ENCODE measurements at regions not wholly inside any gene's neighbourhood (a gene's known extent, or its start where the extent isn't known, plus 50 kb on each side); places are given as distances from the start of the nearest gene placed in this dataset.

DNA sequence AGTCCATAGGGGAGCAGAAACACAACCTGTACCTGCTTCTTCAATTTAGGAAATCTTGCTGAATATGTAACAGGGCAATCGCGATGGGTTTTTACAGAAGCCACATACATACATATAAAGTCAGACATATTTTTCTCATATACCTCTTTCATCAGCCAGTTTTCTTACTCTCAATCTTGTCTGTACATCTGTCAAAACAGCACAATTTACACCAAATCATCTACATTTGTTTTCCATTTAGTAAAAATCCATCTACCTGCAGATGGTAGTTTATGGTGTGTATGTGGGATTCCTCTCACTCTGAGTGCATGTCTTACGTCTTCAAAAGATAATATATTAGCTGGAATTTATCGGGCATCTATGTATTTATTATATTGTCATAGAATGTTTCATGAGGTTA is 208.7 kb downstream of the ZPLD1 start:
- Histone ChIP-seq H3K9ac (ENCODE audit: low read depth in 1 of 3, low read length in 3 of 3) (no peak overlapping the region), H3K4me3 (ENCODE audit: low read length in 3 of 3) (no peak overlapping the region), H3K9me3 (ENCODE audit: control insufficient read depth in 3 of 3, low read length in 3 of 3) (no peaks in the 10 kb centered on the region), H3K27me3 (ENCODE audit: control insufficient read depth in 3 of 3, insufficient read depth in 3 of 3, low read length in 3 of 3) (no peaks in the 10 kb centered on the region), H3K36me3 (ENCODE audit: control insufficient read depth in 3 of 3, insufficient read depth in 3 of 3, low read length in 3 of 3) (no peaks in the 10 kb centered on the region), H3K27ac (ENCODE audit: low read depth, low read length) (no peak overlapping the region), H3K4me1 (ENCODE audit: control insufficient read depth in 3 of 3, insufficient read depth in 3 of 3, low read length in 3 of 3) (no peaks in the 10 kb centered on the region)

DNA sequence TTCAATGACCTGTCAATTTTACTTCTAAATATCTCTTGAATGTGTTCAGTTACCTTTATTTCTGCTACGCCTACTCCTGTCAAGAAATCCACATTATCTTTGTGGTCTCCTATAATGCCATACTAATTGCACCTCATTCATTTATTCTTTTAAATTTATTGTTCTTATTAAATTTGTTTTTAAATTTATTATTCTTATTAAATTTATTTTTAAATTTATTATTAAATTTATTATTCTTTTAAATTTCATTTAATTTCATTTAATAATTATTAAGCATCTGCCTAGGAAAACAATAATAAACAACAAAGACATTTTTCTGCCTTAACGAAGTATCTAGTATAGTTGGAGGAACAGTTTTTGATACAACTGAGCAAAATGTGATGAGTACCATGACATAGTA is 211.7 kb downstream of the ZPLD1 start:
- H3K27me3 ChIP-seq (ENCODE audit: control insufficient read depth in 3 of 3, insufficient read depth in 3 of 3, low read length in 3 of 3), result no peaks in the 10 kb centered on the region
- no peaks in the 10 kb centered on the region for H3K36me3 ChIP-seq (ENCODE audit: control insufficient read depth in 3 of 3, insufficient read depth in 3 of 3, low read length in 3 of 3)
- H3K4me3 ChIP-seq (ENCODE audit: low read length in 3 of 3), result no peak overlapping the region
- no peak overlapping the region for H3K9ac ChIP-seq (ENCODE audit: low read depth in 1 of 3, low read length in 3 of 3)
- H3K4me1 ChIP-seq (ENCODE audit: control insufficient read depth in 3 of 3, insufficient read depth in 3 of 3, low read length in 3 of 3), result no peaks in the 10 kb centered on the region
- no peak overlapping the region for H3K27ac ChIP-seq (ENCODE audit: low read depth, low read length)
- no peaks in the 10 kb centered on the region for H3K9me3 ChIP-seq (ENCODE audit: control insufficient read depth in 3 of 3, low read length in 3 of 3)

GRCh38 chr3:102660653-102661052 is 225.8 kb downstream of the ZPLD1 start:
- no peaks in the 10 kb centered on the region for H3K27me3 ChIP-seq (ENCODE audit: control insufficient read depth in 3 of 3, insufficient read depth in 3 of 3, low read length in 3 of 3)
- H3K4me1 ChIP-seq (ENCODE audit: control insufficient read depth in 3 of 3, insufficient read depth in 3 of 3, low read length in 3 of 3), result no peaks in the 10 kb centered on the region
- no peaks in the 10 kb centered on the region for H3K36me3 ChIP-seq (ENCODE audit: control insufficient read depth in 3 of 3, insufficient read depth in 3 of 3, low read length in 3 of 3)
- H3K4me3 ChIP-seq (ENCODE audit: low read length in 3 of 3), result no peak overlapping the region
- no peak overlapping the region for H3K27ac ChIP-seq (ENCODE audit: low read depth, low read length)
- no peaks in the 10 kb centered on the region for H3K9me3 ChIP-seq (ENCODE audit: control insufficient read depth in 3 of 3, low read length in 3 of 3)
- no peak overlapping the region for H3K9ac ChIP-seq (ENCODE audit: low read depth in 1 of 3, low read length in 3 of 3)

DNA sequence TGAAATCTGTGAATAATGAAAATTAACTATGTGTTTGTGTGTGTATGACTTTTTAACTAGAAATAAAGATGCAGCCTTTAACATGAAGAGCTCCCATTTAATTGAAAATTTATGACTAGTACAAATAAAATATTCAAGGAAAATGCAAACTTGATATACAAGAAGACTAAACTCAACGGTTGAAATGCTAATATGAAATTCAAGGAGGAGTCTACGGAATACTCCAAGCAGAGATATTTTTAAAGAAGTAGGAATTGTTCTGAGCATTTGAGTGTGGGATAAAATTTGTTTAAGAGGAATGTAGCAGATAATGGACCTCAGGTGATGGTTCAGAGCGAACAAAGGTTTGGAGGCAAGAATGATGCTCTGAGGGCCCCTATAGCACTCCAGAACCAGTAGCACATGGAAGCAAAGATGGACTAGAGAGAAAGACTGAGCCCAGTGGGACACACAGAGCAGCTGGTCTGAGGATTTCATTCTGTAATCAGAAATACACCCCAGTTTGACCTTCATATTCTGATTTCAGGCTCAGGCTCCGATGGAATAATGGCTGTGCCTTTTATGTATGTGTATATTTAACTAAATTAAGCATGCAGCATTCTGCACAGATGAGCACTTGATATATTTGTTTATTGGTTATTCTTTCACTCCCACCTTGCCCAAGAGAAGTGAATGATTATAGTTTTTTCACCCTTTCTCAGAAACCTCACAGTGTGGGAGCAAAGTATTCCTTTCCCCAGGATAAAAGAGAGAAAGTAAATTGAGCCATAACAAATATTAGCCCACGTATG is 227.1 kb downstream of the ZPLD1 start:
- Histone ChIP-seq H3K36me3 (ENCODE audit: control insufficient read depth in 3 of 3, insufficient read depth in 3 of 3, low read length in 3 of 3) (no peaks in the 10 kb centered on the region), H3K9me3 (ENCODE audit: control insufficient read depth in 3 of 3, low read length in 3 of 3) (no peaks in the 10 kb centered on the region), H3K27ac (ENCODE audit: low read depth, low read length) (no peak overlapping the region), H3K4me1 (ENCODE audit: control insufficient read depth in 3 of 3, insufficient read depth in 3 of 3, low read length in 3 of 3) (no peaks in the 10 kb centered on the region), H3K9ac (ENCODE audit: low read depth in 1 of 3, low read length in 3 of 3) (no peak overlapping the region), H3K4me3 (ENCODE audit: low read length in 3 of 3) (no peak overlapping the region), H3K27me3 (ENCODE audit: control insufficient read depth in 3 of 3, insufficient read depth in 3 of 3, low read length in 3 of 3) (no peaks in the 10 kb centered on the region)

DNA sequence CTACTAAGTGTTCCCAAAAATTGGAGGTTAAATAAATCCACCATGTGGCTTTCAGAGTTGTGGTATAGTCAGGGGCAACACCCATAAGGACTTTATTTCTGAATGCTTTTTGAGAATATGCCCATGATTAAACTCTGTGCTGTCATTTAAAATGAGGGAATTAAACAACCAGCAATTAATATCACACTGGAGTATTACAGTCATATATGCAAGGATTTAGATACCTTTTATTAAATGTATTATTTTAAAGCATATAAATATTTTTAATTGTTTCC is 227.6 kb downstream of the ZPLD1 start:
- no peaks in the 10 kb centered on the region for H3K9me3 ChIP-seq (ENCODE audit: control insufficient read depth in 3 of 3, low read length in 3 of 3)
- H3K4me3 ChIP-seq (ENCODE audit: low read length in 3 of 3), result no peak overlapping the region
- no peak overlapping the region for H3K27ac ChIP-seq (ENCODE audit: low read depth, low read length)
- H3K27me3 ChIP-seq (ENCODE audit: control insufficient read depth in 3 of 3, insufficient read depth in 3 of 3, low read length in 3 of 3), result no peaks in the 10 kb centered on the region
- H3K9ac ChIP-seq (ENCODE audit: low read depth in 1 of 3, low read length in 3 of 3), result no peak overlapping the region
- no peaks in the 10 kb centered on the region for H3K4me1 ChIP-seq (ENCODE audit: control insufficient read depth in 3 of 3, insufficient read depth in 3 of 3, low read length in 3 of 3)
- no peaks in the 10 kb centered on the region for H3K36me3 ChIP-seq (ENCODE audit: control insufficient read depth in 3 of 3, insufficient read depth in 3 of 3, low read length in 3 of 3)

- no peak overlapping the region for H3K27ac ChIP-seq (ENCODE audit: low read depth, low read length)
- H3K4me1 ChIP-seq (ENCODE audit: control insufficient read depth in 3 of 3, insufficient read depth in 3 of 3, low read length in 3 of 3), result no peaks in the 10 kb centered on the region
- no peaks in the 10 kb centered on the region for H3K27me3 ChIP-seq (ENCODE audit: control insufficient read depth in 3 of 3, insufficient read depth in 3 of 3, low read length in 3 of 3)
- no peaks in the 10 kb centered on the region for H3K9me3 ChIP-seq (ENCODE audit: control insufficient read depth in 3 of 3, low read length in 3 of 3)
- no peak overlapping the region for H3K4me3 ChIP-seq (ENCODE audit: low read length in 3 of 3)
- no peak overlapping the region for H3K9ac ChIP-seq (ENCODE audit: low read depth in 1 of 3, low read length in 3 of 3)
- H3K36me3 ChIP-seq (ENCODE audit: control insufficient read depth in 3 of 3, insufficient read depth in 3 of 3, low read length in 3 of 3), result no peaks in the 10 kb centered on the region
Measured at GRCh38 chr3:102664126-102664525, 229.3 kb downstream of the ZPLD1 start.

DNA sequence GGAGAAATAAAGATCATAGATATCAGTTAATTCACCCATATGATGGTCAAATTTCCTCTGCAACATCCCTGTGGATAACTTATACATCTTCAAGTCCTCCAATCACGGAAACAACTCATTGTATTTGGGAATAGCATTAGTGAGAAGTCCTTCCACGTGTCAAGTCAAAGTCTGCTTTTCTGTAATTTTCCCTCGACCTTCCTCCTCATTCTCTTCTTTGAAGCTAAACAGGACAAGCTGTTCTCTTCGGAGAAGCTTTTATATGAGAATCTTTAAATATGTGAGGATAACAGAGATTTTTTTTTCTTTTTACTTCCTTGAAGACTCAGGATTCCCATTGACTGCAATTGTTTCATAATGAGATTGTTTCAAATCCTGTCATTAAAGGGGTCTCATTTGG is 230.4 kb downstream of the ZPLD1 start:
- Histone ChIP-seq H3K4me1 (ENCODE audit: control insufficient read depth in 3 of 3, insufficient read depth in 3 of 3, low read length in 3 of 3) (no peaks in the 10 kb centered on the region), H3K27me3 (ENCODE audit: control insufficient read depth in 3 of 3, insufficient read depth in 3 of 3, low read length in 3 of 3) (no peaks in the 10 kb centered on the region), H3K27ac (ENCODE audit: low read depth, low read length) (no peak overlapping the region), H3K4me3 (ENCODE audit: low read length in 3 of 3) (no peak overlapping the region), H3K36me3 (ENCODE audit: control insufficient read depth in 3 of 3, insufficient read depth in 3 of 3, low read length in 3 of 3) (no peaks in the 10 kb centered on the region), H3K9ac (ENCODE audit: low read depth in 1 of 3, low read length in 3 of 3) (no peak overlapping the region), H3K9me3 (ENCODE audit: control insufficient read depth in 3 of 3, low read length in 3 of 3) (no peaks in the 10 kb centered on the region)

GRCh38 chr3:102668247-102668646 is 233.4 kb downstream of the ZPLD1 start:
- H3K27me3 ChIP-seq (ENCODE audit: control insufficient read depth in 3 of 3, insufficient read depth in 3 of 3, low read length in 3 of 3), result peaks cover 0 to 8% (median 0%) of the 10 kb centered on the region in 3 donors
- H3K9me3 ChIP-seq (ENCODE audit: control insufficient read depth in 3 of 3, low read length in 3 of 3), result no peaks in the 10 kb centered on the region
- no peak overlapping the region for H3K4me3 ChIP-seq (ENCODE audit: low read length in 3 of 3)
- no peaks in the 10 kb centered on the region for H3K4me1 ChIP-seq (ENCODE audit: control insufficient read depth in 3 of 3, insufficient read depth in 3 of 3, low read length in 3 of 3)
- H3K27ac ChIP-seq (ENCODE audit: low read depth, low read length), result no peak overlapping the region
- no peaks in the 10 kb centered on the region for H3K36me3 ChIP-seq (ENCODE audit: control insufficient read depth in 3 of 3, insufficient read depth in 3 of 3, low read length in 3 of 3)
- H3K9ac ChIP-seq (ENCODE audit: low read depth in 1 of 3, low read length in 3 of 3), result no peak overlapping the region

DNA sequence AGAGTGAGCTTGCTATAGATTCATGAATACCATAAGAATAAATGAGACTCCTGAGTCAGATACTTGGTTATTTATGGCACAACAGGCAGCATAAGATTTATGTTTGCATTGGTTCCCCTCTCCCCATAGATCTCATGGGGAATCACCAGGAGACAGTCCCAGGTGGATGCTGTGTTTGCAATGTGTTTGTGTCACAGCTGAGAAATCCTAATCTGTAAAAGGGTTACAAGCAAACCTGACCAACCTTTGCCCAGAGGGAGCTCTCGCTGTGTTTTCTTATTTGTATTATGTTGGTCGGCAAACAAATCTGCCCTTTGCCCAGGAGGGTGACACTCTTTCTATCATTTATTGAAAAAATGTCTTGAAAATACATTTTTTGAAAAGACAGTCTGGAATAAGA is 236.2 kb downstream of the ZPLD1 start:
- no peaks in the 10 kb centered on the region for H3K9me3 ChIP-seq (ENCODE audit: control insufficient read depth in 3 of 3, low read length in 3 of 3)
- H3K27me3 ChIP-seq (ENCODE audit: control insufficient read depth in 3 of 3, insufficient read depth in 3 of 3, low read length in 3 of 3), result peaks cover 0 to 8% (median 2%) of the 10 kb centered on the region in 3 donors

DNA sequence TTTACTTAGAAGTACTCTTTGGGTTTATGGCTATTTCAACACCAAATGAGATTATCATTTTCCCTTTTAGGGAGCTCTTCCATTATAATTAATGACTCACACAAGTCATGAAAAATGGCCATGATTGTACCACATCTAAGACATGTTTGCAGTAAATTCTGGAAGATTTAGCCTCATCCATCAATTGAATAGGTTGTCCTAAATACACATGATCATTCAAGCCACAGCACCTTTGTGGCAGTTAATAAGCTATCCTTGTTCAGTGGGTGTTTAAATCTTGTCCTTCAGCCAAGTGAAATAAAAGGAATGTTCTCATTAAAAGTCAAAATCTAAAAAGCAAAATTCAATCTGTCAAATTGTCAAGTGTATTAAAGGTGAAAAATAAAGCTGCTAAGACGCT is 237.5 kb downstream of the ZPLD1 start:
- no peak overlapping the region for H3K27ac ChIP-seq (ENCODE audit: low read depth, low read length)
- H3K36me3 ChIP-seq (ENCODE audit: control insufficient read depth in 3 of 3, insufficient read depth in 3 of 3, low read length in 3 of 3), result no peaks in the 10 kb centered on the region
- no peak overlapping the region for H3K4me3 ChIP-seq (ENCODE audit: low read length in 3 of 3)
- H3K9me3 ChIP-seq (ENCODE audit: control insufficient read depth in 3 of 3, low read length in 3 of 3), result no peaks in the 10 kb centered on the region
- peaks cover 0 to 8% (median 2%) of the 10 kb centered on the region in 3 donors for H3K27me3 ChIP-seq (ENCODE audit: control insufficient read depth in 3 of 3, insufficient read depth in 3 of 3, low read length in 3 of 3)
- no peaks in the 10 kb centered on the region for H3K4me1 ChIP-seq (ENCODE audit: control insufficient read depth in 3 of 3, insufficient read depth in 3 of 3, low read length in 3 of 3)
- H3K9ac ChIP-seq (ENCODE audit: low read depth in 1 of 3, low read length in 3 of 3), result no peak overlapping the region

More for the DNA sequence above, 236.2 kb downstream of the ZPLD1 start:
- Histone ChIP-seq H3K27ac (ENCODE audit: low read depth, low read length) (no peak overlapping the region), H3K4me3 (ENCODE audit: low read length in 3 of 3) (no peak overlapping the region), H3K9ac (ENCODE audit: low read depth in 1 of 3, low read length in 3 of 3) (no peak overlapping the region), H3K4me1 (ENCODE audit: control insufficient read depth in 3 of 3, insufficient read depth in 3 of 3, low read length in 3 of 3) (no peaks in the 10 kb centered on the region), H3K36me3 (ENCODE audit: control insufficient read depth in 3 of 3, insufficient read depth in 3 of 3, low read length in 3 of 3) (no peaks in the 10 kb centered on the region)

Measured in skeletal muscle tissue (tissue), 3 donors.